H1 (cell line): ENCODE measurements at regions not wholly inside any gene's neighbourhood (a gene's known extent, or its start where the extent isn't known, plus 50 kb on each side); places are given as distances from the start of the nearest gene placed in this dataset.

Experiments used
- CTCF ChIA-PET: fragments of 300-600 bp; sonication (Branson Sonifier 250); formaldehyde crosslinking; loops from one replicate; lab custom pipeline; 2021; ENCODE audit not compliant: partially characterized antibody; lab: Charles Lee
- POLR2A ChIA-PET: fragments of 300-600 bp; sonication (Branson Sonifier 250); formaldehyde crosslinking; loops from one replicate; lab custom pipeline; 2021; ENCODE audit warnings: inconsistent platforms; ENCODE audit not compliant: partially characterized antibody; lab: Charles Lee
- DNase-seq, 2 experiments: peaks; one replicate each; pipeline versions ENCODE4 v3.0.0 to v3.0.0-alpha.2; 2010 to 2022; ENCODE audit warnings: low spot score in 2 of 2, low read depth in 1 of 2, mixed read lengths in 1 of 2
- FAIRE-seq: peaks from 2 replicates; lab custom pipeline; 2011; peaks lifted over from hg19 to GRCh38; lab: Jason Lieb, UNC
- H2AFZ ChIP-seq: 2 replicates; pipeline ENCODE4 v1.8.1; 2012; ENCODE audit warnings: low read length, inconsistent platforms
- H2AK5ac ChIP-seq: 2 replicates; pipeline ENCODE4 v1.6.1; 2013; ENCODE audit warnings: low read depth, low read length
- H2BK120ac ChIP-seq: replicated peaks from 2 replicates; pipeline ENCODE3; 2013; ENCODE audit warnings: low read depth, low read length, inconsistent platforms
- H2BK12ac ChIP-seq: 2 replicates; pipeline ENCODE4 v1.6.1; 2013; ENCODE audit warnings: low read depth, low read length
- H2BK15ac ChIP-seq: 2 replicates; pipeline ENCODE4 v1.6.1; 2013; ENCODE audit warnings: low read length
- H2BK20ac ChIP-seq: 2 replicates; pipeline ENCODE4 v1.6.1; 2013; ENCODE audit warnings: low read length
- H2BK5ac ChIP-seq: 2 replicates; pipeline ENCODE4 v1.6.1; 2013; ENCODE audit warnings: low read depth, low read length
- H3K14ac ChIP-seq: 2 replicates; pipeline ENCODE4 v1.6.1; 2013; ENCODE audit warnings: inconsistent platforms; ENCODE audit not compliant: insufficient read length
- H3K18ac ChIP-seq: 2 replicates; pipeline ENCODE4 v1.6.1; 2013; ENCODE audit warnings: low read length; ENCODE audit errors: extremely low read depth
- H3K23ac ChIP-seq: 2 replicates; pipeline ENCODE4 v1.6.1; 2013; ENCODE audit warnings: inconsistent platforms; ENCODE audit not compliant: insufficient read length
- H3K23me2 ChIP-seq: 2 replicates; pipeline ENCODE4 v1.6.1; 2013; ENCODE audit warnings: low read depth, low read length
- H3K27ac ChIP-seq: 2 replicates; pipeline ENCODE4 v1.6.1; 2011; ENCODE audit warnings: low read depth, low read length, inconsistent platforms
- H3K27me3 ChIP-seq, 4 experiments: replicated peaks in 1 of 4; 1 replicate in 1 of 4; 2 replicates in 3 of 4; pipeline versions ENCODE4 v1.6.1 to v1.8.1; 2011 to 2013; ENCODE audit warnings: low read length in 3 of 4, mild to moderate bottlenecking in 3 of 4, inconsistent platforms in 2 of 4, mixed read lengths in 2 of 4, moderate library complexity in 1 of 4; ENCODE audit not compliant: control insufficient read depth in 3 of 4, insufficient read depth in 3 of 4; ENCODE audit errors: extremely low read depth in 1 of 4
- H3K36me3 ChIP-seq, 4 experiments: 2 replicates each; pipeline versions ENCODE4 v1.6.1 to v1.8.1; 2011 to 2013; ENCODE audit warnings: mild to moderate bottlenecking in 4 of 4, low read length in 3 of 4, moderate library complexity in 2 of 4, control low read depth in 1 of 4, inconsistent platforms in 1 of 4; ENCODE audit not compliant: insufficient read depth in 4 of 4, control insufficient read depth in 2 of 4
- H3K4ac ChIP-seq: replicated peaks from 2 replicates; pipeline ENCODE3; 2013; ENCODE audit warnings: low read length, low read depth, mixed read lengths, inconsistent platforms; ENCODE audit not compliant: insufficient read length
- H3K4me1 ChIP-seq, 4 experiments: replicated peaks in 1 of 4; 1 replicate in 1 of 4; 2 replicates in 3 of 4; pipeline versions ENCODE4 v1.6.1 to v1.8.1; 2011 to 2013; ENCODE audit warnings: low read length in 3 of 4, inconsistent platforms in 2 of 4, mixed read lengths in 1 of 4; ENCODE audit not compliant: insufficient read depth in 4 of 4, control insufficient read depth in 3 of 4
- H3K4me2 ChIP-seq, 2 experiments: 2 replicates each; pipeline versions ENCODE4 v1.6.1 to v1.8.1; 2011 to 2013; ENCODE audit warnings: low read depth in 2 of 2, low read length in 2 of 2, control low read depth in 1 of 2, inconsistent platforms in 1 of 2, mild to moderate bottlenecking in 1 of 2; ENCODE audit not compliant: insufficient read depth in 1 of 2
- H3K4me3 ChIP-seq, 4 experiments: fragments of 200-600, 300-600 bp in 1 of 4; sonication (generic), shearing (Covaris generic), sonication (Bioruptor Twin) in 1 of 4; 2 replicates each; pipeline versions ENCODE4 v1.5.1 to v1.8.1; 2011 to 2016; ENCODE audit warnings: low read length in 4 of 4, low read depth in 3 of 4, control low read depth in 2 of 4, inconsistent platforms in 2 of 4, mild to moderate bottlenecking in 2 of 4, mixed read lengths in 1 of 4, moderate library complexity in 1 of 4; ENCODE audit not compliant: insufficient read depth in 2 of 4; ENCODE audit errors: extremely low read depth in 1 of 4
- H3K56ac ChIP-seq: replicated peaks from 2 replicates; pipeline ENCODE3; 2013; ENCODE audit warnings: low read depth, mild to moderate bottlenecking, mixed read lengths, low read length, inconsistent platforms; ENCODE audit not compliant: insufficient read length
- H3K79me1 ChIP-seq: 2 replicates; pipeline ENCODE4 v1.6.1; 2013; ENCODE audit warnings: low read depth, low read length, control low read depth
- H3K79me2 ChIP-seq, 2 experiments: 2 replicates each; pipeline versions ENCODE4 v1.6.1 to v1.8.1; 2012 to 2013; ENCODE audit warnings: low read length in 2 of 2, mild to moderate bottlenecking in 2 of 2, inconsistent platforms in 1 of 2; ENCODE audit not compliant: insufficient read depth in 2 of 2, control insufficient read depth in 1 of 2
- H3K9ac ChIP-seq, 4 experiments: replicated peaks in 1 of 4; 1 replicate in 1 of 4; 2 replicates in 3 of 4; pipeline versions ENCODE4 v1.6.1 to v1.8.1; 2011 to 2013; ENCODE audit warnings: low read depth in 3 of 4, low read length in 3 of 4, control low read depth in 2 of 4, mild to moderate bottlenecking in 2 of 4, moderate library complexity in 2 of 4, inconsistent platforms in 1 of 4; ENCODE audit errors: extremely low read depth in 1 of 4
- H3K9me3 ChIP-seq, 2 experiments: 2 replicates each; pipeline versions ENCODE4 v1.6.1 to v1.8.1; 2012 to 2013; ENCODE audit warnings: mild to moderate bottlenecking in 2 of 2, moderate library complexity in 2 of 2, control low read depth in 1 of 2, inconsistent platforms in 1 of 2, low read depth in 1 of 2, low read length in 1 of 2, mixed read lengths in 1 of 2; ENCODE audit not compliant: insufficient read depth in 2 of 2
- H4K20me1 ChIP-seq, 2 experiments: replicated peaks in 1 of 2; 2 replicates each; pipeline versions ENCODE3 to v1.8.1; 2011 to 2013; ENCODE audit warnings: inconsistent platforms in 2 of 2, low read length in 2 of 2, mild to moderate bottlenecking in 1 of 2; ENCODE audit not compliant: insufficient read depth in 2 of 2, control insufficient read depth in 1 of 2
- H4K5ac ChIP-seq: 2 replicates; pipeline ENCODE4 v1.6.1; 2013; ENCODE audit warnings: low read length, low read depth, mixed read lengths, inconsistent platforms; ENCODE audit not compliant: insufficient read length
- H4K8ac ChIP-seq: 2 replicates; pipeline ENCODE4 v1.8.0; 2013; ENCODE audit warnings: mild to moderate bottlenecking, moderate library complexity, low read length, inconsistent platforms; ENCODE audit not compliant: insufficient read depth; ENCODE audit errors: extremely low read depth
- H4K91ac ChIP-seq: replicated peaks from 2 replicates; pipeline ENCODE3; 2013; ENCODE audit warnings: low read length, mixed read lengths, inconsistent platforms; ENCODE audit not compliant: insufficient read length
- ATF2 ChIP-seq: IDR thresholded peaks from 2 replicates; pipeline ENCODE4 v1.6.1; 2012; ENCODE audit warnings: low read length, inconsistent platforms
- BACH1 ChIP-seq: IDR thresholded peaks from 2 replicates; pipeline ENCODE4 v1.6.1; 2012; ENCODE audit warnings: low read length, improper control_type of control experiment
- CHD1 ChIP-seq: IDR thresholded peaks from 2 replicates; pipeline ENCODE4 v1.6.1; 2012; ENCODE audit warnings: low read depth, low read length, improper control_type of control experiment
- EP300 ChIP-seq, 2 experiments: IDR thresholded peaks; 1 replicate in 1 of 2; 2 replicates in 1 of 2; pipeline ENCODE4 v1.6.1; 2011 to 2012; ENCODE audit warnings: low read depth in 2 of 2, low read length in 2 of 2, mild to moderate bottlenecking in 2 of 2, borderline replicate concordance in 1 of 2, inconsistent platforms in 1 of 2, moderate library complexity in 1 of 2
- MAFK ChIP-seq: IDR thresholded peaks from 2 replicates; pipeline ENCODE4 v1.6.1; 2012; ENCODE audit warnings: low read depth, mild to moderate bottlenecking, improper control_type of control experiment, low read length
- PHF8 ChIP-seq: fragments of 200-600 bp; sonication (generic); conservative IDR thresholded peaks from 2 replicates; pipeline ENCODE4 v1.7.1; 2012; ENCODE audit warnings: low read depth, mild to moderate bottlenecking, inconsistent platforms, low read length, moderate library complexity
- RXRA ChIP-seq: IDR thresholded peaks from 2 replicates; pipeline ENCODE4 v1.6.1; 2011; ENCODE audit warnings: low read depth, mild to moderate bottlenecking, low read length, moderate library complexity; ENCODE audit not compliant: insufficient read depth
- SAP30 ChIP-seq: fragments of 300-600 bp; sonication (generic); IDR thresholded peaks from 2 replicates; pipeline ENCODE4 v1.7.1; 2012; ENCODE audit warnings: low read length, moderate library complexity, mild to moderate bottlenecking, inconsistent platforms; ENCODE audit not compliant: insufficient read depth, insufficient replicate concordance
- SUZ12 ChIP-seq: fragments of 200-600 bp; sonication (generic); IDR thresholded peaks from 2 replicates; pipeline ENCODE4 v1.6.1; 2012; ENCODE audit warnings: mild to moderate bottlenecking, inconsistent platforms, low read length, moderate library complexity, mixed read lengths
- WGBS, 2 experiments: shearing (Covaris generic) in 1 of 2; methylation state at CpG; one replicate each; pipeline versions ENCODE4 v1.1.6 to v1.1.7; 2013 to 2015; ENCODE audit warnings: low lambda C conversion rate in 2 of 2, mixed read lengths in 2 of 2, inconsistent platforms in 1 of 2, low coverage in 1 of 2, missing lambda C conversion rate in 1 of 2; ENCODE audit not compliant: insufficient replicate concordance in 2 of 2, insufficient coverage in 1 of 2, insufficient read length in 1 of 2; ENCODE audit errors: extremely low coverage in 1 of 2, missing lambda C conversion rate in 1 of 2; 5-methylcytosine and 5-hydroxymethylcytosine counted together

DNA sequence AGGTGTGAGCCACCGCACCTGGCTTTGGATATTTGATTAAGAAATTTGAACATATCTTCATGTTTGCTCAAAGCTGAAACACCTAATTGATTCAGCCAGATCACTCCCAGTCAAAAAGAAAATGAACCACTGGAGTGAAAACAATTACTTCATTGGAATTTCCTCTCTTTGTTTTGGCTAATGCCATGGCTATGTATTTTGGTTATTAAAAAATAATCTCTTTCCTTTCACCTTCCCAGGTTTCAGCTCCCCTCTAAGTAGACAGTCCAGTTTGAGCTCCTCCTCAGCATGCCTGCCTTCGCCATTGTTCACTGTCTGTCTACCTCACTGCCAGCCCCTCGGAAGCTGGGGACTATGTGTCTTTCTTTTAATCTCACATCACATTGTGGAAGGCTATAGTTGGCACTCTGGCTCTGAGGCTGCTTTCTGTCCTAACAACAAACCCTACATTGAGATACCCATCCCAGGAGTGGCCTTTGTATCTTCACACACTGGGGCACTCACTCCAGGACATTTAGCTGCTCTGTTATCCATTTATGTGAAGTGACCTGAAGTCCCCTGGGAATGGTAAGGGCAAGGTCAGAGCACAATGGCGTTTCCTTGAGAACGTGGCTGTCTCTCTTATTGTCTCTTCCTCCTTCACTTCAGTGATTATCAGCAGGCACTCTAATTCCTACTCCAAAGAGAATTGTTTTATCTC lies 764.0 kb upstream of the CITED2 start:
- TF ChIP-seq MAFK, result no peak
- TF ChIP-seq CHD1, result no peak
- TF ChIP-seq BACH1, result no peak
- no peak for TF ChIP-seq SAP30
- no peak for TF ChIP-seq PHF8
- TF ChIP-seq EP300 (IDR thresholded peaks at IDR 0.05; ENCODE audit: borderline replicate concordance in 1 of 2, low read depth in 2 of 2, low read length in 2 of 2), result no peak
- TF ChIP-seq ATF2, result no peak
- TF ChIP-seq RXRA, result no peak
- no peak for TF ChIP-seq SUZ12
- TF ChIP-seq, all 59 proteins: peak for 0
- Histone ChIP-seq H2BK20ac (no peak overlapping the region), H3K36me3 (no peaks in the 10 kb centered on the region), H3K18ac (no peak overlapping the region), H2BK15ac (no peak overlapping the region), H3K14ac (no peak overlapping the region), H3K79me1 (no peaks in the 10 kb centered on the region), H2BK5ac (no peak overlapping the region), H3K4me1 (no peaks in the 10 kb centered on the region), H4K91ac (no peak overlapping the region), H3K27me3 (no peaks in the 10 kb centered on the region), H3K79me2 (no peaks in the 10 kb centered on the region), H2BK120ac (no peak overlapping the region), H4K8ac (peak overlapping the region; percentile 51; the same call in 1 of the 2 replicates), H2AK5ac (no peak overlapping the region), H4K20me1 (no peaks in the 10 kb centered on the region), H3K9me3 (0 out of 4 replicates have a peak, but pooled peaks cover 4% of the 10 kb centered on the region in 2 experiments), H3K56ac (no peak overlapping the region), H3K4ac (no peak overlapping the region), H2AFZ (no peak overlapping the region), H2BK12ac (no peak overlapping the region), H3K4me3 (no peak overlapping the region), H3K23me2 (no peaks in the 10 kb centered on the region), H3K27ac (no peak overlapping the region), H3K9ac (no peak overlapping the region), H3K23ac (no peak overlapping the region), H4K5ac (no peak overlapping the region), H3K4me2 (no peak overlapping the region)
- DNase-seq (no peak), FAIRE-seq (no peak)
- CTCF ChIA-PET, result interaction anchor here (0.7 to 1.2 kb wide), 2 partner anchors 11 to 86 kb away, joined by 3 to 4 read pairs; no protein-coding TSS in a partner anchor
- POLR2A ChIA-PET, result no interaction called here
- 96% methylated on average over 5 of the region's 5 CpGs; no CpG with 5 or more reads in 1 of the 2 experiments for WGBS, 2 experiments
